ENCODE measurements at regions not wholly inside any gene's neighbourhood (a gene's known extent, or its start where the extent isn't known, plus 50 kb on each side); places are given as distances from the start of the nearest gene placed in this dataset.

- TF ChIP-seq CTCF (IDR thresholded peaks at IDR 0.05) = no peak
- no peak for TF ChIP-seq EZH2 (IDR thresholded peaks at IDR 0.05; ENCODE audit: borderline replicate concordance, insufficient read depth, low read depth, low read length, poor library complexity, severe bottlenecking)
These were observed 438.9 kb downstream of the RPS24 start for GRCh38 chr10:78472551-78472890.
